ENCODE measurements at regions not wholly inside any gene's neighbourhood (a gene's known extent, or its start where the extent isn't known, plus 50 kb on each side); places are given as distances from the start of the nearest gene placed in this dataset.
A peak's percentile ranks its signal among the peaks of the same experiment; 100 is the strongest.
"Not testable (repeated sequence)": the region's sequence is repeated elsewhere in the genome, so short reads cannot be mapped to it uniquely, and the experiment has no call there.

GRCh38 chr4:13816472-13816871 is 188.9 kb upstream of the BOD1L1 start:
- DNase-seq (no peak), ATAC-seq (no peak)
- intact Hi-C loops (cut with DNase I) = no loop called here
- Histone ChIP-seq H3K36me3 (no peaks in the 10 kb centered on the region), H3K9me3 (no peaks in the 10 kb centered on the region), H3K4me1 (no peaks in the 10 kb centered on the region), H3K4me3 (no peak overlapping the region), H3K27me3 (no peaks in the 10 kb centered on the region), H3K27ac (no peak overlapping the region)
- TF ChIP-seq, protein P1, sequence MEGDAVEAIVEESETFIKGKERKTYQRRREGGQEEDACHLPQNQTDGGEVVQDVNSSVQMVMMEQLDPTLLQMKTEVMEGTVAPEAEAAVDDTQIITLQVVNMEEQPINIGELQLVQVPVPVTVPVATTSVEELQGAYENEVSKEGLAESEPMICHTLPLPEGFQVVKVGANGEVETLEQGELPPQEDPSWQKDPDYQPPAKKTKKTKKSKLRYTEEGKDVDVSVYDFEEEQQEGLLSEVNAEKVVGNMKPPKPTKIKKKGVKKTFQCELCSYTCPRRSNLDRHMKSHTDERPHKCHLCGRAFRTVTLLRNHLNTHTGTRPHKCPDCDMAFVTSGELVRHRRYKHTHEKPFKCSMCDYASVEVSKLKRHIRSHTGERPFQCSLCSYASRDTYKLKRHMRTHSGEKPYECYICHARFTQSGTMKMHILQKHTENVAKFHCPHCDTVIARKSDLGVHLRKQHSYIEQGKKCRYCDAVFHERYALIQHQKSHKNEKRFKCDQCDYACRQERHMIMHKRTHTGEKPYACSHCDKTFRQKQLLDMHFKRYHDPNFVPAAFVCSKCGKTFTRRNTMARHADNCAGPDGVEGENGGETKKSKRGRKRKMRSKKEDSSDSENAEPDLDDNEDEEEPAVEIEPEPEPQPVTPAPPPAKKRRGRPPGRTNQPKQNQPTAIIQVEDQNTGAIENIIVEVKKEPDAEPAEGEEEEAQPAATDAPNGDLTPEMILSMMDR (IDR thresholded peaks at IDR 0.05) = no peak
- TF ChIP-seq POLR2A (IDR thresholded peaks at IDR 0.05) = no peak

GRCh38 chr4:13821522-13821921 is 194.0 kb upstream of the BOD1L1 start:
- peak in 2 of 4 donors; percentile 58 to 64 for ATAC-seq
- 80% methylated on average over 2 of the region's 5 CpGs for WGBS (ENCODE audit: insufficient coverage, low coverage, low lambda C conversion rate, missing lambda C conversion rate)

GRCh38 chr4:13825822-13826221 is 198.3 kb upstream of the BOD1L1 start:
- H3K27ac ChIP-seq; H3K9me3 ChIP-seq; H3K4me3 ChIP-seq; H3K36me3 ChIP-seq; ATAC-seq; H3K27me3 ChIP-seq; DNase-seq; H3K4me1 ChIP-seq; intact Hi-C loops (cut with DNase I): not testable (repeated sequence)

More at GRCh38 chr4:13821522-13821921, 194.0 kb upstream of the BOD1L1 start:
- H3K4me1 ChIP-seq = no peaks in the 10 kb centered on the region
- H3K36me3 ChIP-seq = no peaks in the 10 kb centered on the region
- H3K27me3 ChIP-seq = no peaks in the 10 kb centered on the region
- intact Hi-C loops (cut with DNase I) = no loop called here
- no peak for DNase-seq
- TF ChIP-seq POLR2A (IDR thresholded peaks at IDR 0.05) = no peak
- TF ChIP-seq, protein P1 (IDR thresholded peaks at IDR 0.05) = no peak
- no peak overlapping the region for H3K27ac ChIP-seq
- no peak overlapping the region for H3K4me3 ChIP-seq
- no peaks in the 10 kb centered on the region for H3K9me3 ChIP-seq

DNA sequence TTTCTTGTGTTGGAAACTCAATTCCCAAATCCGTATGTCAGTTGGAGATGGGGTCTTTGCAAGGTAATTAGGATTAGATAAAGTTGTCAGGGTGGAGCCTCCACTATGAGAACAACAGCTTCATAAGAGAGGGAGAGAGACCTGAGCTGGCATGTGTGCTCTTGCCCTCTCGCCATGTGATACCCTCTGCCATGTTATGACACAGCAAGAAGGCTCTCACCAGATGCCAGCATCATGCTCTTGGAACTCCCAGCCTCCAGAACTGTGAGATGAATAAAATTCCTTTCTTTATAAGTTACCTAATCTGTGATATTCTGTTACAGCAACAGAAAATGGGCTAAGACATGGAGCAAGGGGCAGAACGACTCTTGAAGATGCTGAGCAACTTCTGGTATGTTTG is 201.9 kb upstream of the BOD1L1 start:
- Histone ChIP-seq H3K9me3 (no peaks in the 10 kb centered on the region), H3K4me3 (no peak overlapping the region), H3K27me3 (no peaks in the 10 kb centered on the region), H3K4me1 (no peaks in the 10 kb centered on the region), H3K36me3 (no peaks in the 10 kb centered on the region), H3K27ac (no peak overlapping the region)
- 65% methylated on average over 3 of the region's 3 CpGs for WGBS (ENCODE audit: insufficient coverage, low coverage, low lambda C conversion rate, missing lambda C conversion rate)
- no peak for TF ChIP-seq POLR2A (IDR thresholded peaks at IDR 0.05)
- TF ChIP-seq, protein P1 (IDR thresholded peaks at IDR 0.05) = no peak
- no peak for DNase-seq
- intact Hi-C loops (cut with DNase I) = no loop called here
- no peak for ATAC-seq

GRCh38 chr4:13830449-13830848 is 202.9 kb upstream of the BOD1L1 start:
- Histone ChIP-seq H3K27ac (no peak overlapping the region), H3K9me3 (no peaks in the 10 kb centered on the region), H3K4me1 (no peaks in the 10 kb centered on the region), H3K27me3 (no peaks in the 10 kb centered on the region), H3K4me3 (no peak overlapping the region), H3K36me3 (no peaks in the 10 kb centered on the region)
- WGBS (ENCODE audit: insufficient coverage, low coverage, low lambda C conversion rate, missing lambda C conversion rate) = 83% methylated on average over 5 of the region's 5 CpGs
- ATAC-seq (no peak), DNase-seq (no peak)
- TF ChIP-seq, protein P1 (IDR thresholded peaks at IDR 0.05) = no peak
- no peak for TF ChIP-seq POLR2A (IDR thresholded peaks at IDR 0.05)
- intact Hi-C loops (cut with DNase I) = no loop called here
